GM23338 (cell line): ENCODE measurements at regions not wholly inside any gene's neighbourhood (a gene's known extent, or its start where the extent isn't known, plus 50 kb on each side); places are given as distances from the start of the nearest gene placed in this dataset.

ENCODE experiments used
- ATAC-seq: fragments of 200-7000 bp; cut with Tn5 transposase; 3 replicates; pipeline ENCODE4 v1.9.1; 2020
- DNase-seq: peaks from one replicate; pipeline ENCODE4 v3.0.0-alpha.2; 2015; ENCODE audit warnings: low spot score
- H2AFZ ChIP-seq: fragments of 200-600 bp; sonication (generic); 2 replicates; pipeline ENCODE4 v1.8.0; 2016; ENCODE audit warnings: antibody characterized with exemption, mild to moderate bottlenecking, moderate library complexity
- H3F3A ChIP-seq: fragments of 200-600 bp; sonication (generic); replicated peaks from 2 replicates; pipeline ENCODE4 v1.8.0; 2017; ENCODE audit warnings: antibody characterized with exemption, mixed run types, low read depth
- H3K27ac ChIP-seq: fragments of 200-600 bp; sonication (generic); 2 replicates; pipeline ENCODE4 v1.6.1; 2016; ENCODE audit warnings: low read depth
- H3K27me3 ChIP-seq: fragments of 200-600 bp; sonication (generic); 2 replicates; pipeline ENCODE4 v1.8.0; 2016; ENCODE audit warnings: mild to moderate bottlenecking, mixed run types, moderate library complexity; ENCODE audit not compliant: insufficient read depth
- H3K36me3 ChIP-seq: fragments of 200-600 bp; sonication (generic); 2 replicates; pipeline ENCODE4 v1.8.0; 2016; ENCODE audit warnings: mild to moderate bottlenecking; ENCODE audit not compliant: insufficient read depth
- H3K4me1 ChIP-seq: fragments of 200-600 bp; sonication (generic); 2 replicates; pipeline ENCODE4 v1.8.0; 2016; ENCODE audit warnings: mild to moderate bottlenecking, moderate library complexity; ENCODE audit not compliant: insufficient read depth
- H3K4me2 ChIP-seq: fragments of 200-600 bp; sonication (generic); 2 replicates; pipeline ENCODE4 v1.7.1; 2017; ENCODE audit warnings: mixed run types
- H3K4me3 ChIP-seq: fragments of 200-600 bp; sonication (generic); 2 replicates; pipeline ENCODE4 v1.6.1; 2016; ENCODE audit warnings: mixed run types
- H3K79me2 ChIP-seq: fragments of 200-600 bp; sonication (generic); replicated peaks from 2 replicates; pipeline ENCODE4 v1.8.0; 2017; ENCODE audit warnings: mild to moderate bottlenecking; ENCODE audit not compliant: insufficient read depth
- H3K9me2 ChIP-seq: fragments of 200-600 bp; sonication (generic); 2 replicates; pipeline ENCODE4 v1.8.0; 2017; ENCODE audit not compliant: insufficient read depth
- H4K20me1 ChIP-seq: fragments of 200-600 bp; sonication (generic); replicated peaks from 2 replicates; pipeline ENCODE4 v1.8.0; 2017; ENCODE audit warnings: mild to moderate bottlenecking; ENCODE audit not compliant: insufficient read depth
- H3K27ac Mint-ChIP-seq: 2 replicates; pipeline ENCODE4 v1.8.0; 2020; ENCODE audit warnings: inconsistent platforms, mild to moderate bottlenecking, moderate library complexity, mixed read lengths
- H3K27me3 Mint-ChIP-seq: 3 replicates; pipeline ENCODE4 v1.8.0; 2022; ENCODE audit warnings: low read depth, mild to moderate bottlenecking, moderate library complexity, mixed read lengths, inconsistent platforms; ENCODE audit not compliant: insufficient read depth, poor library complexity
- H3K36me3 Mint-ChIP-seq: 3 replicates; pipeline ENCODE4 v1.8.0; 2021; ENCODE audit warnings: low read depth, mild to moderate bottlenecking, inconsistent platforms, moderate library complexity, mixed read lengths
- H3K4me1 Mint-ChIP-seq: 3 replicates; pipeline ENCODE4 v1.8.0; 2020; ENCODE audit warnings: mild to moderate bottlenecking, inconsistent platforms, mixed read lengths
- H3K4me3 Mint-ChIP-seq: 3 replicates; pipeline ENCODE4 v1.8.0; 2021; ENCODE audit warnings: moderate library complexity, mild to moderate bottlenecking, inconsistent platforms, mixed read lengths
- H3K9me3 Mint-ChIP-seq: 3 replicates; pipeline ENCODE4 v1.8.0; 2020; ENCODE audit warnings: moderate library complexity, mild to moderate bottlenecking, inconsistent platforms, mixed read lengths
- NANOG ChIP-seq: IDR thresholded peaks from 2 replicates; pipeline ENCODE4 v1.6.1; 2016; ENCODE audit warnings: antibody characterized with exemption, borderline replicate concordance
- ZNF462 ChIP-seq: fragments of 250-450 bp; sonication (Bioruptor Pico); IDR thresholded peaks from 2 replicates; pipeline ENCODE4 v1.5.0; 2020; ENCODE audit warnings: mild to moderate bottlenecking, moderate library complexity

GRCh38 chr10:78571891-78572290 lies 496.9 kb upstream of the ZMIZ1 start (continued):
- TF ChIP-seq ZNF462 (CRISPR knock-in tag) (no peak), NANOG (no peak)

- H2AFZ ChIP-seq = no peak overlapping the region
- Mint-ChIP-seq H3K4me1 (peaks cover 5% of the 10 kb centered on the region; the same call in 1 of the 3 replicates), H3K4me3 (no peak overlapping the region), H3K36me3 (no peaks in the 10 kb centered on the region; the same call in 2 of the 3 replicates), H3K9me3 (no peaks in the 10 kb centered on the region), H3K27me3 (peaks cover 18% of the 10 kb centered on the region), H3K27ac (no peak overlapping the region)
- no peak overlapping the region for H3K4me3 ChIP-seq
- H4K20me1 ChIP-seq = no peaks in the 10 kb centered on the region
- TF ChIP-seq ZNF462 (CRISPR knock-in tag) = no peak
- no peak for DNase-seq
- no peaks in the 10 kb centered on the region for H3K9me2 ChIP-seq
- H3K79me2 ChIP-seq = no peaks in the 10 kb centered on the region
- H3K4me1 ChIP-seq = no peaks in the 10 kb centered on the region
- no peak overlapping the region for H3K27ac ChIP-seq
- H3K36me3 ChIP-seq = no peaks in the 10 kb centered on the region
- H3K4me2 ChIP-seq = no peak overlapping the region
- H3F3A ChIP-seq = no peaks in the 10 kb centered on the region
- ATAC-seq = no peak
- no peaks in the 10 kb centered on the region for H3K27me3 ChIP-seq
Observed at GRCh38 chr10:78572565-78572964, 496.2 kb upstream of the ZMIZ1 start.
